ENCODE measurements at regions not wholly inside any gene's neighbourhood (a gene's known extent, or its start where the extent isn't known, plus 50 kb on each side); places are given as distances from the start of the nearest gene placed in this dataset.
A peak's percentile ranks its signal among the peaks of the same experiment; 100 is the strongest.
"Not testable (repeated sequence)": the region's sequence is repeated elsewhere in the genome, so short reads cannot be mapped to it uniquely, and the experiment has no call there.

DNA sequence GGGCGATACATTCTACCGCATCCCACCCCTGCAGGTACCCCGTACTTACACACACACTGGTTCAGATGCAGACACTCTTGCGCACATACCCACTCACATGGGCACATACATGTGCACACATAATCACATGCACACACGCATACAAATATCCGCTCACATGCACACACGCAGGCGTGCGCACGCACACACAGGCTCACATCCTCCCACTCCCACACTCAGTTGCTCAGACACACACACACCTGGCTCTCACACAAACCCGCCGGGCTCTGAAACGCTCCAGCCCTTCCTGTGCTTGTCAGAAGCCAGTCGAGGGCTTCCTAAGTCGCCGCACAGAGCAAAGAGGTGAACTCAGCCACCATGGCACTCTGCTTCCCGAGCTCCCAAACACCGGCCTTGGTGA lies 164.5 kb downstream of the CRYBB2 start:
- H3K4me3 Mint-ChIP-seq: no peak overlapping the region
- no peak for DNase-seq (ENCODE audit: low spot score)
- no peak overlapping the region for H3K27ac Mint-ChIP-seq
- H3K9me3 Mint-ChIP-seq: no peaks in the 10 kb centered on the region
- no peak for ATAC-seq
- H3K36me3 Mint-ChIP-seq: no peaks in the 10 kb centered on the region
- H3K27me3 Mint-ChIP-seq: no peaks in the 10 kb centered on the region
- H3K4me1 Mint-ChIP-seq (ENCODE audit: low read depth in 2 of 2): peaks cover 24 to 48% of the 10 kb centered on the region in 2 donors

DNA sequence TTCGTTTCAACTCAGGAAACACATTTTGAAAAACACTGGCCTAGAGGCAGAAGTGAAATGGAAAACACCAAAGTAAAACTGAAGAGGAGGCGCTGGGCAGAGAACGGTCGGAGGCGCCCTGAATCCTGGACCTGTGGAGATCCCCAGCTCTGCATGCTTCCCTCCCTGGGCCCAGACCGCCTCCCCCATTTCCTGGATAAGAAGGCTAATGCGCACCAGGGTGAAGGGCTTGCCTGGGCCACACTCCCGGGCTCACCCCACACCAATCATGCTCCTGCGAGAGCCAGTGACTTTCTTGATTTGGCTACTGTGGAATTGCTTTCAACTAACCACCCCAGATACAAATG lies 167.1 kb downstream of the CRYBB2 start:
- Mint-ChIP-seq H3K4me3 (no peak overlapping the region), H3K9me3 (no peaks in the 10 kb centered on the region), H3K4me1 (ENCODE audit: low read depth in 2 of 2) (peaks cover 33 to 55% of the 10 kb centered on the region in 2 donors), H3K27ac (no peak overlapping the region), H3K36me3 (no peaks in the 10 kb centered on the region), H3K27me3 (no peaks in the 10 kb centered on the region)
- no peak for ATAC-seq
- no peak for DNase-seq (ENCODE audit: low spot score)

DNA sequence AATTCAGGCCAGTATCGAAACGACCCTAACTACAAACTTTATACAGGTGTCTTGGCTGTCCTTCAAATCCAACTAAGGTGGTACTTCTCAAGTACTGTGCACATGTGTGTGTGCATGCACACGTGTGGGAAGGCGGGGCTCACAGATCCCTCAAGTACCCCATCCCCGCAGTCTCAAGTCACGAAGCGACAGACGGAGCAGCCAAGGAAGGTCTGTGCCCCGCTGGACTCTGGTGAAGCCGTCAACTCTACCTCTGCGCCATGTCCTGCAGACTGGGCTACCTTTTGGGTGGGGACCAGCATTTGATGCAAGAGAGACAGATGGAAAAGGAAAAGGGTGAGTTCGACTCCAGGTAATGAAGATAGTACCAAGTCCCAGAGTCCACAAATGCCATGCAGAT lies 169.0 kb downstream of the CRYBB2 start:
- peak overlapping the region; percentile 49 for H3K4me3 Mint-ChIP-seq
- peaks cover 29 to 49% of the 10 kb centered on the region in 2 donors for H3K4me1 Mint-ChIP-seq (ENCODE audit: low read depth in 2 of 2)
- DNase-seq (ENCODE audit: low spot score) (no peak), ATAC-seq (no peak)
- H3K36me3 Mint-ChIP-seq: no peaks in the 10 kb centered on the region
- peak overlapping the region in 1 of 2 donors; percentile 60 for H3K27ac Mint-ChIP-seq
- H3K9me3 Mint-ChIP-seq: no peaks in the 10 kb centered on the region
- no peaks in the 10 kb centered on the region for H3K27me3 Mint-ChIP-seq

DNA sequence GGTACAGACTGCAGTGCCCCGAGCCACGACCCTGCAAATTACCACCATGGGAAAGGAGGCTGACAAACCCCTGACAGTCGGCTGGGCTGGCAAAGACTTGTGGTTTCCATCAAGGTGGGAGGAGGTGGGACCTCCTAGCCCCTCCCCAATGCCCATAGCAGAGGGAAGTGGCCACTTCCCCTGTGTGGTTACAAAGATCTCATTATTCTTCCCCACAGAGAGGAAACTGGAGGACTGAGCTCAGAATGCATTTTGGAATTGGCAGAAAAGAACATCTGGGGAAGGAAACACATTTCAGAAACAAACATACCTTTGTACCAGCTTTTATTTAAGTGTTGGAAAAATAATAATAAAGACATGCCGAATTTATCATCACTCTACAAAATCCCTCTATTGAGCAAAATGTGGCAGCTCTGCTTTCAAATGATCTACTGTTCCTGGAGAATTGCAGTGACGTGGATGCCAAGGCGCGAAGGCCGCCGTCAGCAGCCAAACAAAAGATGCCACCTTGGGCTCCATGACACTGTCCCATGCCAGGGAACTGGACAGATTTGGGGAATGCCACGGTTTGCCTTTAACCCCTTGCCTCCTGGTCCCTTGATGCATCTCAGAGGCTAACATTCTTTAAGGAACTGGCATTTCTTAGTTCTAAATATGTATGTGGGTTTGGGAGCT lies 169.6 kb downstream of the CRYBB2 start:
- H3K9me3 Mint-ChIP-seq: no peaks in the 10 kb centered on the region
- no peak for DNase-seq (ENCODE audit: low spot score)
- H3K4me3 Mint-ChIP-seq: peak overlapping the region; percentile 49
- no peaks in the 10 kb centered on the region for H3K27me3 Mint-ChIP-seq
- H3K4me1 Mint-ChIP-seq (ENCODE audit: low read depth in 2 of 2): peaks cover 29 to 46% of the 10 kb centered on the region in 2 donors
- ATAC-seq: peak in 1 of 2 donors; percentile 44
- no peaks in the 10 kb centered on the region for H3K36me3 Mint-ChIP-seq
- peak overlapping the region in 1 of 2 donors; percentile 60 for H3K27ac Mint-ChIP-seq

DNA sequence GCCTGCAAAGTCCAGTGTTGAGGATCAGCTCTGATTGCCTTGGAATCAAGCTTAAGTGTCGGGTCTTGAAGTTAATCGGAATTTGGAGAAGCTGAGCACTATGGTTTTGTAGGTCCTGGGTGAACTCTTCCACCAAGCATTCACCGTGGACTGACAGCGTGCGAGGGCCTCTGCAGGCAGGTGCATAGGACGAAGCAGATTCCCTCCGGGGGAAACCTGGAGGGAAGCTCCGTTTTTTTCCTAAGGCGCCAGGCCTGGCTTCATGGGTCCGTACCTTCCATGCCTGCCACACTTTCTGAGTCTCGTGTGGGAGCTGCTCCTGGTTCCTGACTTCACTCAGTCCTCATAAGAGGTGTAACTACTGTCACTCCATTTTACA lies 170.1 kb downstream of the CRYBB2 start:
- H3K27ac Mint-ChIP-seq: no peak overlapping the region
- H3K9me3 Mint-ChIP-seq: no peaks in the 10 kb centered on the region
- no peak for DNase-seq (ENCODE audit: low spot score)
- H3K4me3 Mint-ChIP-seq: no peak overlapping the region
- H3K27me3 Mint-ChIP-seq: no peaks in the 10 kb centered on the region
- ATAC-seq: no peak
- peaks cover 29 to 45% of the 10 kb centered on the region in 2 donors for H3K4me1 Mint-ChIP-seq (ENCODE audit: low read depth in 2 of 2)
- H3K36me3 Mint-ChIP-seq: no peaks in the 10 kb centered on the region

DNA sequence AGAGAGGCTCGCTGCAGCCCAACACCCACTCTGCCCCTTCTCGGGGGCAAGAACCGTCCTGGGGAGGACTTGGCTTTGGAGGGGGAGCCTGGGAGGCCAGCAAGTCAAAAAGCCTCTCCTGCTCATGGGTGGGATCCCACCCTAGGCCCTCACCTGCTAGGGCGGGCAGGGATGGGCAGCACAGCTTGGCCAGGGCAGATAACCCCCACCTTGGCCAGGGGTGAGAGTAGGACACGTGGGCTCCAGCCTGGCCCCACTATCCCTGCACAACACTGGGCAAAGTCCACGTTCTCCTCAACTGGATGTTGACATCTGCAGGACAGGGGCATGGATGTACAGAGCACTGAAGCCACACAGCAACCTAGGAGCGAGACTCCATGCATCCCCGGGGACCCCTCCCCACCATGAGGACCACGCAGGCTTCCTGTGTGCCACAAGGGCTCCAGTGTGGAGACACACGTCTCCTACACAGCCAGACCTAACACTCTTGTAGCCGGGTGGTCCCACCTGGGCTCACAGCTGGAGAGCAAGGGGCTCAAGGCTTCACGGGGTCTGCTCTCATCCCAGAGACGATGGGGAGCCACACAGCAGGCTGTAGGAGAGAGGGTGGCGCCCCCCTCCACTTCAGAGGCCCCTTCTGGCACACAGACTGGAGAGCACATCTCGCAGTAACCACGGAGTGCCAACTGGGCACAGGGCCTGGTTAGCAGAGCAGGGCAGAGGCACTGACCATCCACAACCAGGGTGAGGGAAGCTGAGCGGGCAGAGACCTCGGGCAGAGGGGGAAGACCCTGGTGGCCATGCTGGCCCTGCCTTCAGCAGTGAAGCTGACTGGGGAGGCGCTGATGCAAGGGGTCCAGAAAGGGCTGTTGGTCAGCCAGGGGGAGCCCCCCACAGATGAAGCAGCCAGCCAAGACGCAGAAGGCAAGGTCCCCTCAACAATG lies 171.1 kb downstream of the CRYBB2 start:
- no peak overlapping the region for H3K27ac Mint-ChIP-seq
- no peak overlapping the region for H3K4me3 Mint-ChIP-seq
- no peak for ATAC-seq
- no peaks in the 10 kb centered on the region for H3K27me3 Mint-ChIP-seq
- DNase-seq (ENCODE audit: low spot score): no peak
- H3K9me3 Mint-ChIP-seq: no peaks in the 10 kb centered on the region
- H3K36me3 Mint-ChIP-seq: no peaks in the 10 kb centered on the region
- peaks cover 26 to 48% of the 10 kb centered on the region in 2 donors for H3K4me1 Mint-ChIP-seq (ENCODE audit: low read depth in 2 of 2)

DNA sequence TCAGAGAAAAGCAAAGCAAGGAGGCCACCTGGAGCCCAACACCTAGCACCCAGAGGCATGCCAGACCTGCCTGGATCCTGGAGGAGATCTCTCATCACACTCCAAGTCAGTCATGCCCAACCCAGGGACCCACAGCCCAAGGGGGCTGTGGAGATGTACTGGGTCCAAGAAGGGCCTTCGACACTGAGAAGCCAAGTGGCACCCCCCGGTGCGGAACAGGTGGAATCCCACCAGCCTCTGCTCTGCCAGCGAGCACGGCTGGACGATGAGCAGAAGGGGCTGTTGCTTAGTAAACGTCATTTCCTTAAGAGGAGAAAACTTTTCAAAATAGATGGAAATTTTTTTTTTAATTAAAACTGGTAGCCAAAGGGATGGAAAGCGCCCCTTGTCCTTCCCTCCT lies 171.9 kb upstream of the GRK3 start:
- DNase-seq (ENCODE audit: low spot score) (no peak), ATAC-seq (no peak)
- Mint-ChIP-seq H3K4me3 (no peak overlapping the region), H3K27me3 (no peaks in the 10 kb centered on the region), H3K4me1 (ENCODE audit: low read depth in 2 of 2) (peaks cover 38 to 40% of the 10 kb centered on the region in 2 donors), H3K36me3 (no peaks in the 10 kb centered on the region), H3K9me3 (no peaks in the 10 kb centered on the region), H3K27ac (no peak overlapping the region)

DNA sequence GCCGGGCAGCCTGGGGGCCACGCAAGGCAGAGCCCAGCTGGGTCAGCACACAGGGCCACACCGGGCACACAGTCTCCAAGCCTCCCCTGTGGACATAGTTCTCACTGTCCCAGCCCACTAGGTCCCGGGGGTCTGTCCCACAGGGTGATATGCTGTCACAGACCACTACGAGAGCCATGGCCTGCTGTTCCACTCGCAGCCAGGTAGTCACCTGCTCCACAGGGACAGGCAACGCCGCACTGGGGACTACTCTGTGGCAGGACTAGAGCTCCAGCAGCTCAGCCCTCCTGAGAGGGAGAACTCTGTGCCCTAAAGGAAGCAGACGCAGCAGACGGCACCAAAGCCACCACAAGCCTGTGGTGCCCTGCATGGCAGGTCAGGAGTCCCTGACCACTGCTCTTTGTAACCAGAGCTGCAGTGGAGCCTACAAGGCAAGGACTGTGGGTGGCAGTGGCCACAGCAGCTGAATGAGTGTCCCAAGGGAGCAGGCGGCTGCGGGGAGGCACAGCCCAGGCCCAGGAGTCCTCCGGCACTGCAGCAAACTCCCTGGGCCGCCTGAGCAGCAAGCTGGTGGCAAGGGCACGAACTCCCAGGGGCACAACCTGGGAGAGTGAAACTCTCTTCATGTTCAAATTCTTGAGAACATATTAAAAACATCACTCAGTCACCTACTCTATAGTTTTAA lies 171.2 kb upstream of the GRK3 start:
- H3K4me1 Mint-ChIP-seq (ENCODE audit: low read depth in 2 of 2): peaks cover 38 to 39% of the 10 kb centered on the region in 2 donors
- no peaks in the 10 kb centered on the region for H3K27me3 Mint-ChIP-seq
- H3K36me3 Mint-ChIP-seq: no peaks in the 10 kb centered on the region
- ATAC-seq (peak in 1 of 2 donors; percentile 30), DNase-seq (ENCODE audit: low spot score) (no peak)
- H3K27ac Mint-ChIP-seq: no peak overlapping the region
- no peak overlapping the region for H3K4me3 Mint-ChIP-seq
- no peaks in the 10 kb centered on the region for H3K9me3 Mint-ChIP-seq

DNA sequence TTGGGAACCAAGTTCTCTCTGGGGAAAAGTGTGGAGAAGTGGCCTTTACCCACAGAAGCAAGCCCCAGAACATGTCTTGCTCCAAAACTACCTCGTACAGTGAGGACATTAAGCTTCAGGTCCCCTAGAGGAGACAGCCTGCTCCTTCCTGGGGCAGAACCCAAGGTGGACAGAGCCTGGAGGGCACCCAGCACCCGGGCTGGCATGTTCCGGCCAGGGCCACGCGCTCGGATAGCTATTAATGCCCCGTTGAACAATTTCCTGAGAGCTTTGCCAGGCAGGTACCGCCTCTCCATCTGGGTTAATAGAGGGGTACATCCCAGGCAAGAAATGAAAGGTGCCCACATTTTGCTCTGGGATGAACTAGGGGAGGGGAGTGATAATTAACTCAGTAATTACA lies 169.0 kb upstream of the GRK3 start:
- Mint-ChIP-seq H3K4me1 (ENCODE audit: low read depth in 2 of 2) (peaks cover 23 to 25% of the 10 kb centered on the region in 2 donors), H3K4me3 (no peak overlapping the region), H3K27me3 (no peaks in the 10 kb centered on the region), H3K27ac (no peak overlapping the region), H3K9me3 (no peaks in the 10 kb centered on the region), H3K36me3 (no peaks in the 10 kb centered on the region)
- ATAC-seq (no peak), DNase-seq (ENCODE audit: low spot score) (no peak)

DNA sequence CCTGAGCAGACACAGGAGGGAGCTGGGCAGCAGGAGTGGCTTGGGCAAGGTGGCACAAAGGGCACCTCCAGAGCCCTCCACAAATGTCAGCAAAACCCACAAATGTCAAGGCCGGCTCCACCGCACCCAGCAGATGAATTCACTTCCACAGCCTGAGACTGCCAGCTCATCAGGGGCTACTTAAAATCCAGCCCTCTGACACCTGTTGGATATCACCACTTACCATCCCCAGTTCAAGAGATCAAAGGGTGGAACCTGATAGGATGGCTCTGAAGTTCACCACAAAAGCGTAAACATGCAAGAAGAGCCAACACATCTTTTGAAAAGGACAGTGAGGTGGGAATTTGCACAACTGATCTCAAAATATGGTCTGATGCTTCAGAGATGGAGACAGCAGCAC lies 168.6 kb upstream of the GRK3 start:
- Mint-ChIP-seq H3K36me3 (no peaks in the 10 kb centered on the region), H3K27me3 (no peaks in the 10 kb centered on the region), H3K4me3 (no peak overlapping the region), H3K9me3 (no peaks in the 10 kb centered on the region), H3K4me1 (ENCODE audit: low read depth in 2 of 2) (peaks cover 23 to 25% of the 10 kb centered on the region in 2 donors), H3K27ac (no peak overlapping the region)
- no peak for DNase-seq (ENCODE audit: low spot score)
- no peak for ATAC-seq

DNA sequence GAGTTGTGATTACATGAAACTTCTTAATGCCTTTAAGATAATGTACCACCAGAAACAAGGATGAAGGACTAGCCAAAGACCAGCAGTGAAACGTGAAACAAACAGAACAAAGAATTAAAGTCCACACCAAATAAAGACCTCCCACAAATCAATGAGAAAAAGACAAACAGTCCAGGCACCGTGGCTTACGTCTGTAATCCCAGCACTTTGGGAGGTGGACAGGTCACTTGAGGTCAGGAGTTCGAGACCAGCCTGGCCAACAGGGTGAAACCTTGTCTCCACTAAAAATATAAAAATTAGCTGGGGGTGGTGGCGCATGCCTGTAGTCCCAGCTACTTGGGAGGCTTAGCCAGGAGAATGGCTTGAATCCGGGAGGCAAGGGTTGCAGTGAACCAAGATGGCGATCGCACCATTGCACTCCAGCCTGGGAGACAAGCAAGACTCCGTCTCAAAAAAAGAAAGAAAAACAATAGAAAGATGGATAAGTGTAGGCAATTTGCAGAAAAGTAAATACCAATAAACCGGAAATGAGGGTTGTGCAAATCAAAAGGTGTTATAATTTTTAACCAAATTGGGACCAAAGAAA lies 167.8 kb upstream of the GRK3 start:
- no peaks in the 10 kb centered on the region for H3K27me3 Mint-ChIP-seq
- peaks cover 23 to 29% of the 10 kb centered on the region in 2 donors for H3K4me1 Mint-ChIP-seq (ENCODE audit: low read depth in 2 of 2)
- ATAC-seq (no peak), DNase-seq (ENCODE audit: low spot score) (no peak)
- no peak overlapping the region for H3K4me3 Mint-ChIP-seq
- H3K9me3 Mint-ChIP-seq: no peaks in the 10 kb centered on the region
- H3K36me3 Mint-ChIP-seq: no peaks in the 10 kb centered on the region
- no peak overlapping the region for H3K27ac Mint-ChIP-seq

DNA sequence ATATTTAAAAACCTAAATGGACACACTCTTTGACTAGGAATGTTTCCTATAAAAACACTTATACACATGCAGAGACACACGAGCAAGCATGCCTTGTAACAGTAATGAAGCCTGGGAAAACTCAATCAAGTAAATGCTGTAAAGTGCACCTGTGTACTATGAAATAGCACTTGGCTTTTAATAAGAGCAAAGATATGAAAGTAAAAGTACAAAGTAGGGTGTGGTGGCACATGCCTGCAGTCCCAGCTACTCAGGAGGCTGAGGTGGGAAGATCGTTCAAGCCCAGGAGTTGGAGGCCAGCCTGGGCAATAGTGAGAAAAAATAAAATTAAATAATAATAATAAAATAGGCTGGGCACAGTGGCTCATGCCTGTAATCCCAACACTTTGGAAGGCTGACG lies 166.9 kb upstream of the GRK3 start:
- no peaks in the 10 kb centered on the region for H3K36me3 Mint-ChIP-seq
- H3K9me3 Mint-ChIP-seq: no peaks in the 10 kb centered on the region
- H3K27me3 Mint-ChIP-seq: no peaks in the 10 kb centered on the region
- peaks cover 24 to 34% of the 10 kb centered on the region in 2 donors for H3K4me1 Mint-ChIP-seq (ENCODE audit: low read depth in 2 of 2)
- peak overlapping the region in 1 of 2 donors; percentile 32 for H3K27ac Mint-ChIP-seq
- H3K4me3 Mint-ChIP-seq: no peak overlapping the region
- DNase-seq (ENCODE audit: low spot score): no peak
- ATAC-seq: no peak

DNA sequence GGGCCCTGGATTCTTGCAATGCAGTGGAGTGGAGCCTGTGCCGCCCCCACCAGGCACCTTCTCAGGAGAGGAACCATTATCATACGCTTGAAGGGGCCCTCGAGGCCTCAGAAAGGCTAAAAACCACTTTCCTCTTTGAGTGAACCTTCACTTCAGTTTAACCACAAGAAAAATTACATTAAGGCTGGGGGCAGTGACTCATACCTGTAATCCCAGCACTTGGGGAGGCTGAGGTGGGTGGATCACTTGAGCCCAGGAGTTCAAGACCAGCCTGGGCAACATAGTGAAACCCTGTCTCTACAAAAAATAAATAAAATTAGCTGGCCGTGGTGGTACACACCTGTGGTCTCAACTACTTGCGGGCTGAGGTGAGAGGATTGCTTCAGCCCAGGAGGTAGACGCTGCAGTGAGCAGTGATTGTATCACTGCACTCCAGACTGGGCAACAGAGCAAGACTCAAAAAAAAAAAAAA lies 165.8 kb upstream of the GRK3 start:
- H3K27ac Mint-ChIP-seq; H3K4me3 Mint-ChIP-seq; DNase-seq (ENCODE audit: low spot score); H3K27me3 Mint-ChIP-seq; H3K9me3 Mint-ChIP-seq; H3K36me3 Mint-ChIP-seq: not testable (repeated sequence)
- H3K4me1 Mint-ChIP-seq (ENCODE audit: low read depth in 2 of 2): peaks cover 28 to 38% of the 10 kb centered on the region in 2 donors
- ATAC-seq: peak; percentile 40 to 70
